Chondrocyte (in vitro differentiated cells): ENCODE measurements at regions not wholly inside any gene's neighbourhood (a gene's known extent, or its start where the extent isn't known, plus 50 kb on each side); places are given as distances from the start of the nearest gene placed in this dataset.

ENCODE experiments used
- DNase-seq: peaks from one replicate; pipeline ENCODE4 v3.0.0; 2021; ENCODE audit warnings: mixed read lengths, low spot score
- H3K27ac Mint-ChIP-seq: one replicate; pipeline ENCODE4 v1.8.0; 2021; ENCODE audit warnings: mild to moderate bottlenecking, moderate library complexity, mixed read lengths; ENCODE audit not compliant: unreplicated experiment
- H3K27me3 Mint-ChIP-seq: 2 replicates; pipeline ENCODE4 v1.8.0; 2021; ENCODE audit warnings: low read depth, mixed read lengths
- H3K36me3 Mint-ChIP-seq: 2 replicates; pipeline ENCODE4 v1.8.0; 2021; ENCODE audit warnings: low read depth, mixed read lengths
- H3K4me1 Mint-ChIP-seq: 2 replicates; pipeline ENCODE4 v1.8.0; 2021; ENCODE audit warnings: low read depth, mild to moderate bottlenecking, mixed read lengths
- H3K4me3 Mint-ChIP-seq: one replicate; pipeline ENCODE4 v1.8.0; 2021; ENCODE audit warnings: mild to moderate bottlenecking, moderate library complexity, mixed read lengths; ENCODE audit not compliant: unreplicated experiment
- H3K9me3 Mint-ChIP-seq: 2 replicates; pipeline ENCODE4 v1.8.0; 2021; ENCODE audit warnings: low read depth, mixed read lengths
- TF ChIP-seq, protein P1 (sequence below): fragments of 200-600 bp; sonication (generic); IDR thresholded peaks from 2 replicates; pipeline ENCODE4 v1.5.0; 2021; ENCODE audit warnings: antibody characterized with exemption, mild to moderate bottlenecking, moderate library complexity

DNA sequence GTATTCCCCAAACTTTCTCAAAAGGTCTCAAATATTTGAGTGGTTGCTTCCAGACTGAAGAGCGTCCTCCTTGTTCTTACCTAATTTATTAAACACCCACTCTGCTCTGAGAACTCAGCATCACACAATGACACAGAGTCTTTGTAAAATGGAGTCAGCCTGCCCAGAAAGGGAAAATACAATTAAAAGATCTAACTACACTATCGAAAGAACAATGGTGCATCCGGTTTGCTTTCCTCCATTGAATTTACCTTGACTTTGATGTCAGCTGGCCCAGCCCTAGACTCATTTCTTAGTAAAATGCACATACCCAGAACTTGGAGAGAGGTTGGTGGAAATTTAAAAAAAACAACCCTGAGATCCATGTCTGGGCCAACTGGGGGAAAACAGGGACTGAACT is 120.7 kb upstream of the SERP2 start:
- no peak overlapping the region for H3K27ac Mint-ChIP-seq
- DNase-seq, result no peak
- TF ChIP-seq, protein P1, sequence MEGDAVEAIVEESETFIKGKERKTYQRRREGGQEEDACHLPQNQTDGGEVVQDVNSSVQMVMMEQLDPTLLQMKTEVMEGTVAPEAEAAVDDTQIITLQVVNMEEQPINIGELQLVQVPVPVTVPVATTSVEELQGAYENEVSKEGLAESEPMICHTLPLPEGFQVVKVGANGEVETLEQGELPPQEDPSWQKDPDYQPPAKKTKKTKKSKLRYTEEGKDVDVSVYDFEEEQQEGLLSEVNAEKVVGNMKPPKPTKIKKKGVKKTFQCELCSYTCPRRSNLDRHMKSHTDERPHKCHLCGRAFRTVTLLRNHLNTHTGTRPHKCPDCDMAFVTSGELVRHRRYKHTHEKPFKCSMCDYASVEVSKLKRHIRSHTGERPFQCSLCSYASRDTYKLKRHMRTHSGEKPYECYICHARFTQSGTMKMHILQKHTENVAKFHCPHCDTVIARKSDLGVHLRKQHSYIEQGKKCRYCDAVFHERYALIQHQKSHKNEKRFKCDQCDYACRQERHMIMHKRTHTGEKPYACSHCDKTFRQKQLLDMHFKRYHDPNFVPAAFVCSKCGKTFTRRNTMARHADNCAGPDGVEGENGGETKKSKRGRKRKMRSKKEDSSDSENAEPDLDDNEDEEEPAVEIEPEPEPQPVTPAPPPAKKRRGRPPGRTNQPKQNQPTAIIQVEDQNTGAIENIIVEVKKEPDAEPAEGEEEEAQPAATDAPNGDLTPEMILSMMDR, result no peak
- H3K36me3 Mint-ChIP-seq, result no peaks in the 10 kb centered on the region
- no peak overlapping the region for H3K4me3 Mint-ChIP-seq
- H3K4me1 Mint-ChIP-seq, result peaks cover 16% of the 10 kb centered on the region
- no peaks in the 10 kb centered on the region for H3K9me3 Mint-ChIP-seq
- no peaks in the 10 kb centered on the region for H3K27me3 Mint-ChIP-seq

DNA sequence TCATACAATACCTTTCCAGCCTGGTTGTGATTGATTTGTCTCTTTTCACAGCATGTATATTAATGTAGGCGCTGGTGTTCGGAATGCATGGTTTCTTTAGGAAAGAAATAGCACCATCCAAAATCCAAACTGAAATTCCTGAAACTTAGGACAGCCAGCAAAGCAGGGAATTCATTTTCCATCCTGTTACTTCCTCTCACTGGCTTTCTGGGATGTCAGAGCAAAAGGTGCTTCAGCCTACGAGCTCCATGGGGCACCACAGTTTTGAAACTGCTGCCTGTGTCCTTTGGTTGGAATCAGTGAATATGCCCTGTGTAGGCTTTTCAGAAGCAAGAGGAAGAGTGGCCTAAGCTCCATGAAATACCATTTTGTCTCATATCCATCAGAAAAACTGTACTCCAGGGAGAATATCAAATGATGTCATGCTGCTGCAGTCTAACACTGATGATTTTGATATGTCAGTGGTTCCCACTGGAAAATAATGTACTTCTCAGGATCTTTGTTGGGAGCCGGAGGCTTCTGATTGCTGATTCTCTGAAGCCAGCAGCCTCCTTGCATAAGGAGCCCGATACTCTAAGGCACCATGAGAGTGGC is 117.8 kb upstream of the SERP2 start:
- no peak for DNase-seq
- Mint-ChIP-seq H3K27ac (no peak overlapping the region), H3K9me3 (no peaks in the 10 kb centered on the region), H3K36me3 (no peaks in the 10 kb centered on the region), H3K27me3 (no peaks in the 10 kb centered on the region), H3K4me3 (no peak overlapping the region), H3K4me1 (peaks cover 16% of the 10 kb centered on the region)
- TF ChIP-seq, protein P1, result no peak

DNA sequence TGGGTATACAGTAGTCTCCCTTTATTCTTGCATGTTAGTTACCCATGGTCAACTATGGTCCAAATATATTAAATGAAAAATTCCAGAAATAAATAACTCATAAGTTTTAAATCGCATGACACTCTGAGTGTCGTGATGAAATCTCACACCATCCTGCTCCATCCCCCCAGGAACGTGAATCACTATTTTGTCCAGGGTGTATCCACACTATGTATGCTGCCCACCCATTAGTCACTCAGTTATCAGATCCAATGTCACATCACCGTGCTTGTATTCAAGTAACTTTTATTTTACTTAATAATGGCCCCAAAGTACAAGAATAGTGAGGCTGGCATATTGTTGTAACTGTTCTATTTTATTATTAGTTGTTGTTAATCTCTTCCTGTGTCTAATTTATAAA is 115.8 kb upstream of the SERP2 start:
- Mint-ChIP-seq H3K27ac (no peak overlapping the region), H3K27me3 (no peaks in the 10 kb centered on the region), H3K9me3 (no peaks in the 10 kb centered on the region), H3K4me3 (no peak overlapping the region), H3K36me3 (no peaks in the 10 kb centered on the region), H3K4me1 (peaks cover 16% of the 10 kb centered on the region)
- DNase-seq, result no peak
- TF ChIP-seq, protein P1, result no peak

DNA sequence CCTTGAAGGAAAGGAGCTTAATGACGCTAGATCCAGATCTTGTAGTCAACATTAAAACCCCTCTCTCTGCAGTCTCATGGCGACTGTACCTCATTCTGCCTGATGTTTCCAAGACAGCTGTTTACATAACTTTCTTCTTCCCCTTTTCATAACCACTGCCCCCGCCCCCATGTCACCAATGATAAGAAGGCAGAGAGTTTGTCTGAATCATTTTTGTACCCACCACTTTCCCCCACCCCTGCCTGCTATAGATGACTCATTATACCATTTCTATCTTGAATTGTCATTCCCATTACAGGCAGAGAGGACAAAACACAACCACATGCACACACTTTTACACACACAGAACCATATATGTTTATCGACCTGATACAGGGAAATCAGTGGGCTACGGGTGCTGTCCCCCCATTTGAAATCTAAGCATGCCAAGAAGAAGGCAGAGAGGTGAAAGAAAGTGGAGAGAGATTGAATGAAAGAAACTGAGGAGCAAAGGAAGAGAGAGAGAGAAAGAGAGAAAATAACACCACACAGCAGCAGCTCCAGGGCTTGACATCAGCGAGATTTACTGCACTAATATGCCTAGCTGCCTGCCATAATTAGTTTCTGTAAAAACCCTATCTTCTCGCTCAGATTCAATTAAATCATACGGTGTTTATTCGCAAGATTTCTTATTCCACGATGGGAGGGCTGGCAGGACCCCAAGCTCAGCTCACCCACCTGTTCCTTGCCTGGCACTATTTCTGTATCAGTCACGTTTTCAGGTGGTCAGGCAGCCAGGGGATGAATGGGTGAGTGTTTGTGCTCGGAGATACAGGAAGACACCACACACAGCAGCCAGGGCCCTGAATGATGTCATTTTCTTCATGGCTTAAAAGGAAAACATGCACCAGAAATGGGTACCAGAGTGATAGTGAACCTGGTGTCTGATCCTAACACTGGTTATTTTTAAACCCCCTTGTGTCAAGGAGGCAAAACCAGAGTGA is 114.3 kb upstream of the SERP2 start:
- TF ChIP-seq, protein P1, result no peak
- Mint-ChIP-seq H3K4me1 (peaks cover 18% of the 10 kb centered on the region), H3K36me3 (no peaks in the 10 kb centered on the region), H3K27me3 (no peaks in the 10 kb centered on the region), H3K4me3 (peak overlapping the region; percentile 21), H3K9me3 (no peaks in the 10 kb centered on the region), H3K27ac (peak overlapping the region; percentile 81)
- DNase-seq, result no peak

DNA sequence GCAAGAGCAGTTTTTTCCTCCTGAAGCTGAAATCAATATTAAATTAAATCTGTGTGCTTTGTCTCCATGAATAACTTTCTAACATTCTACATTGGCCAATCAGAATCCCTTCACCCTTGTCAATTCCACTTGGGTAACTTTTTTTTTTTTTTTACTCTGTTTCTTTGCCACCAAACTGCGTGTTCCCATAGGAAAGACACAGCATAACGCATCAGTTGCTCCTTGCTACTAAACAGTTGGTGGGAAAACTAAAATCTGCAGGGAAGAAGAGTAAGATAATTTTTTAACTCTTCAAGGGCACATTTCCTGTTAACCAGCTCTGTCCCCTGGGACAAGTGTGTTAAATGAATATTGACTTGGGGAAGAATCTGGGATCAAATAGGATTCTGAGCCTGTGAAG is 113.3 kb upstream of the SERP2 start:
- DNase-seq, result no peak
- TF ChIP-seq, protein P1, result no peak
- Mint-ChIP-seq H3K27ac (no peak overlapping the region), H3K4me1 (peaks cover 25% of the 10 kb centered on the region), H3K27me3 (no peaks in the 10 kb centered on the region), H3K4me3 (no peak overlapping the region), H3K9me3 (no peaks in the 10 kb centered on the region), H3K36me3 (no peaks in the 10 kb centered on the region)
